B cell (primary cell): ENCODE measurements at regions not wholly inside any gene's neighbourhood (a gene's known extent, or its start where the extent isn't known, plus 50 kb on each side); places are given as distances from the start of the nearest gene placed in this dataset.

Experiments
- ATAC-seq: fragments of 200-7000 bp; cut with Tn5 transposase; one replicate; pipeline ENCODE4 v1.10.0; 2021; ENCODE audit warnings: low read depth, mild to moderate bottlenecking, moderate number of reproducible peaks, moderate library complexity
- CTCF ChIA-PET: fragments of 350-600 bp; sonication (Branson Sonifier 250); formaldehyde crosslinking; loops from one replicate; lab custom pipeline; 2021; ENCODE audit warnings: antibody characterized with exemption, inconsistent platforms; lab: Charles Lee
- POLR2A ChIA-PET: fragments of 350-600 bp; sonication (Branson Sonifier 250); formaldehyde crosslinking; loops from one replicate; lab custom pipeline; 2021; ENCODE audit warnings: antibody characterized with exemption; lab: Charles Lee
- DNase-seq: peaks from one replicate; pipeline ENCODE4 v3.0.0; 2013
- H2AFZ ChIP-seq: 2 replicates; pipeline ENCODE4 v1.6.1; 2012; ENCODE audit warnings: mild to moderate bottlenecking, low read depth, low read length; ENCODE audit not compliant: insufficient read depth, poor library complexity, severe bottlenecking
- H3K27ac ChIP-seq, 2 donors: 1 replicate in 1 of 2; 2 replicates in 1 of 2; pipeline ENCODE4 v1.5.1; 2012 to 2013; ENCODE audit warnings: low read length in 2 of 2, mild to moderate bottlenecking in 2 of 2, moderate library complexity in 1 of 2
- H3K27me3 ChIP-seq, 4 experiments: fragments of 200-600 bp in 1 of 4; sonication (generic) in 1 of 4; replicated peaks in 1 of 4; 1 replicate in 2 of 4; 2 replicates in 2 of 4; pipeline versions ENCODE4 v1.6.1 to v1.7.0; 2013 to 2016; ENCODE audit warnings: low read length in 3 of 4, mild to moderate bottlenecking in 2 of 4, mixed read lengths in 1 of 4, moderate library complexity in 1 of 4; ENCODE audit not compliant: insufficient read depth in 4 of 4, control insufficient read depth in 3 of 4; ENCODE audit errors: control extremely low read depth in 1 of 4
- H3K36me3 ChIP-seq, 2 experiments: replicated peaks in 1 of 2; 1 replicate in 1 of 2; 2 replicates in 1 of 2; pipeline versions ENCODE4 v1.6.1 to v1.7.1; 2013; ENCODE audit warnings: low read length in 1 of 2; ENCODE audit not compliant: insufficient read depth in 2 of 2, control insufficient read depth in 1 of 2; ENCODE audit errors: control extremely low read depth in 1 of 2, extremely low read depth in 1 of 2
- H3K4me1 ChIP-seq, 2 donors: fragments of 200-600 bp in 1 of 2; sonication (generic) in 1 of 2; 1 replicate in 1 of 2; 2 replicates in 1 of 2; pipeline versions ENCODE4 v1.5.1 to v1.6.1; 2013 to 2017; ENCODE audit warnings: low read length in 2 of 2; ENCODE audit not compliant: control insufficient read depth in 2 of 2, insufficient read depth in 2 of 2
- H3K4me2 ChIP-seq: replicated peaks from 2 replicates; pipeline ENCODE3; 2012; ENCODE audit warnings: mild to moderate bottlenecking, low read depth, low read length; ENCODE audit not compliant: poor library complexity, severe bottlenecking
- H3K4me3 ChIP-seq, 5 experiments: fragments of 200-600 bp in 1 of 5; sonication (generic) in 1 of 5; 1 replicate in 3 of 5; 2 replicates in 2 of 5; pipeline versions ENCODE4 v1.5.1 to v1.7.0; 2011 to 2016; ENCODE audit warnings: low read length in 4 of 5, mild to moderate bottlenecking in 4 of 5, low read depth in 2 of 5, control low read depth in 1 of 5, moderate library complexity in 1 of 5; ENCODE audit not compliant: insufficient read depth in 1 of 5; ENCODE audit errors: control extremely low read depth in 1 of 5, extremely low read depth in 1 of 5
- H3K79me2 ChIP-seq: fragments of 200-600 bp; sonication (generic); one replicate; pipeline ENCODE4 v1.6.0; 2016; ENCODE audit warnings: low read length; ENCODE audit not compliant: control insufficient read depth, insufficient read depth
- H3K9ac ChIP-seq: fragments of 200-600 bp; sonication (generic); 2 replicates; pipeline ENCODE4 v1.6.1; 2017; ENCODE audit warnings: mild to moderate bottlenecking, low read length, moderate library complexity
- H3K9me3 ChIP-seq, 3 donors: one replicate each; pipeline versions ENCODE4 v1.6.1 to v1.7.1; 2013; ENCODE audit warnings: low read length in 2 of 3; ENCODE audit not compliant: control insufficient read depth in 2 of 3, insufficient read depth in 1 of 3; ENCODE audit errors: control extremely low read depth in 1 of 3
- H4K20me1 ChIP-seq: 2 replicates; pipeline ENCODE4 v1.6.0; 2012; ENCODE audit warnings: mild to moderate bottlenecking, low read length; ENCODE audit not compliant: insufficient read depth, control insufficient read depth, poor library complexity, severe bottlenecking
- H3K27ac Mint-ChIP-seq: one replicate; pipeline ENCODE4 v1.8.0; 2021; ENCODE audit warnings: mixed read lengths
- H3K27me3 Mint-ChIP-seq: one replicate; pipeline ENCODE4 v1.8.0; 2021; ENCODE audit warnings: mixed read lengths
- H3K4me1 Mint-ChIP-seq: one replicate; pipeline ENCODE4 v1.8.0; 2021; ENCODE audit warnings: mixed read lengths
- H3K4me3 Mint-ChIP-seq: one replicate; pipeline ENCODE4 v1.8.0; 2021; ENCODE audit warnings: mixed read lengths
- H3K9me3 Mint-ChIP-seq: one replicate; pipeline ENCODE4 v1.8.0; 2022; ENCODE audit warnings: mixed read lengths; ENCODE audit not compliant: insufficient read depth
- EZH2 ChIP-seq: IDR thresholded peaks from 2 replicates; pipeline ENCODE4 v1.6.1; 2012; ENCODE audit warnings: borderline replicate concordance, low read depth, mild to moderate bottlenecking, moderate library complexity, low read length; ENCODE audit not compliant: insufficient read depth, poor library complexity, severe bottlenecking
- WGBS: methylation state at CpG from one replicate; pipeline ENCODE4 v1.1.5; 2013; ENCODE audit warnings: missing lambda C conversion rate; ENCODE audit not compliant: insufficient coverage; 5-methylcytosine and 5-hydroxymethylcytosine counted together
- intact Hi-C: fragments of 100-400 bp; cut with micrococcal nuclease; formaldehyde crosslinking; loops from one replicate; pipeline ENCODE4 v1.10.0; 2022
- TF ChIP-seq, protein P1 (sequence below): fragments of 200-600 bp; IDR thresholded peaks from one replicate; pipeline ENCODE4 v1.8.0; 2022; ENCODE audit warnings: antibody characterized with exemption, mild to moderate bottlenecking

DNA sequence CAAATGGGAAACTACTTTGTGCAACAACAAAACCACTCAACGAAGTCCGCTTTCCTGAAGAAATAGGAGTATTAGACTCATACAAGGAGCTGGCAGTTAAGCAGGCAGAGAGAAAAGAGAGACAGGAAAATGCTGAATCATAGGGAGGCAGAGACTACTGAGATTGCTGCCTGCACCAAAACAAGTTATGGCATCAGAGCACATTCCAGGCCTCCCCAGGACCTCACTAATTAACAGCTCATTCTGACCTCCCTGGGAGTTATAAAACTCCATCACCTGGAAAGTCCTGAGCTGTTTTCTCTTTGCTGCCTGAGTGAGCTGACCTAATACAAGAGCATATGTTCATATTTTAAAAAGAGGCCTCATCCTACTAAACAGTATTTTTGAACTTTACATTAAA lies 741.0 kb downstream of the MCTP2 start:
- Histone ChIP-seq H3K9me3 (no peaks in the 10 kb centered on the region), H3K79me2 (no peaks in the 10 kb centered on the region), H2AFZ (no peak overlapping the region), H3K27me3 (no peaks in the 10 kb centered on the region), H3K27ac (no peak overlapping the region), H3K4me2 (no peak overlapping the region), H3K4me1 (no peaks in the 10 kb centered on the region), H4K20me1 (no peaks in the 10 kb centered on the region), H3K36me3 (no peaks in the 10 kb centered on the region), H3K4me3 (no peak overlapping the region), H3K9ac (no peak overlapping the region)
- Mint-ChIP-seq H3K9me3 (peaks cover 2% of the 10 kb centered on the region), H3K27me3 (no peaks in the 10 kb centered on the region), H3K4me1 (no peaks in the 10 kb centered on the region), H3K4me3 (no peak overlapping the region), H3K27ac (no peak overlapping the region)
- ChIA-PET CTCF (no interaction called here), POLR2A (no interaction called here)
- DNase-seq (no peak), ATAC-seq (no peak)
- WGBS: no CpG with 5 or more reads among the region's 2 CpGs
- intact Hi-C loops: no loop called here
- no peak for TF ChIP-seq EZH2
- TF ChIP-seq, protein P1, sequence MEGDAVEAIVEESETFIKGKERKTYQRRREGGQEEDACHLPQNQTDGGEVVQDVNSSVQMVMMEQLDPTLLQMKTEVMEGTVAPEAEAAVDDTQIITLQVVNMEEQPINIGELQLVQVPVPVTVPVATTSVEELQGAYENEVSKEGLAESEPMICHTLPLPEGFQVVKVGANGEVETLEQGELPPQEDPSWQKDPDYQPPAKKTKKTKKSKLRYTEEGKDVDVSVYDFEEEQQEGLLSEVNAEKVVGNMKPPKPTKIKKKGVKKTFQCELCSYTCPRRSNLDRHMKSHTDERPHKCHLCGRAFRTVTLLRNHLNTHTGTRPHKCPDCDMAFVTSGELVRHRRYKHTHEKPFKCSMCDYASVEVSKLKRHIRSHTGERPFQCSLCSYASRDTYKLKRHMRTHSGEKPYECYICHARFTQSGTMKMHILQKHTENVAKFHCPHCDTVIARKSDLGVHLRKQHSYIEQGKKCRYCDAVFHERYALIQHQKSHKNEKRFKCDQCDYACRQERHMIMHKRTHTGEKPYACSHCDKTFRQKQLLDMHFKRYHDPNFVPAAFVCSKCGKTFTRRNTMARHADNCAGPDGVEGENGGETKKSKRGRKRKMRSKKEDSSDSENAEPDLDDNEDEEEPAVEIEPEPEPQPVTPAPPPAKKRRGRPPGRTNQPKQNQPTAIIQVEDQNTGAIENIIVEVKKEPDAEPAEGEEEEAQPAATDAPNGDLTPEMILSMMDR: no peak

DNA sequence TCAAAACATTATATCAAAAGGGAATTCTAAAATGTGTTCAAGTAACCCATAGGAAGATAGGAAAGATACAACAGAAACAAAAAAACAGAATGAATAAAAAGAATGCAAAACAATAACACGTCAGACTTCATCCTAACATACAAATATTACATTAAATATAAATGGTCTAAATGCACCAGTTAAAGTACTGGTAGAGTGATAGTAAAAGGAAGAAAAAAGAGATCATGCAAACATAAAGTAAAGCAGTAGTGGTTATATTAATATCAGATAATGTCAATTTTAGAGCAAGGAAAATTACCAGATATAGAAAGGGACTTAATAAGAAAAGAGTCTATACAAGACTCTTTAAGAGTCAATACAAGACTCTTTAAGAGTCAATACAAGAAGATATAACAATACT lies 755.7 kb downstream of the MCTP2 start:
- Histone ChIP-seq H3K27ac (no peak overlapping the region), H3K4me3 (no peak overlapping the region), H3K79me2 (no peaks in the 10 kb centered on the region), H3K4me1 (no peaks in the 10 kb centered on the region), H2AFZ (no peak overlapping the region), H3K36me3 (no peaks in the 10 kb centered on the region), H4K20me1 (no peaks in the 10 kb centered on the region), H3K9me3 (peaks cover 0 to 5% (median 0%) of the 10 kb centered on the region in 3 donors), H3K4me2 (no peak overlapping the region), H3K9ac (no peak overlapping the region), H3K27me3 (no peaks in the 10 kb centered on the region)
- WGBS: no CpG with 5 or more reads among the region's 1 CpG
- POLR2A ChIA-PET: no interaction called here
- Mint-ChIP-seq H3K27me3 (no peaks in the 10 kb centered on the region), H3K4me1 (no peaks in the 10 kb centered on the region), H3K27ac (no peak overlapping the region), H3K4me3 (no peak overlapping the region), H3K9me3 (peaks cover 8% of the 10 kb centered on the region)
- ATAC-seq: no peak
- intact Hi-C loops: no loop called here
- CTCF ChIA-PET: no interaction called here
- no peak for DNase-seq
- TF ChIP-seq, protein P1: no peak
- TF ChIP-seq EZH2: no peak
